DOHH2 (cell line): ENCODE measurements at regions not wholly inside any gene's neighbourhood (a gene's known extent, or its start where the extent isn't known, plus 50 kb on each side); places are given as distances from the start of the nearest gene placed in this dataset.

Experiments
- CTCF ChIP-seq: fragments of 200-600 bp; sonication (generic); IDR thresholded peaks from one replicate; pipeline ENCODE4 v1.5.1; 2014; ENCODE audit warnings: antibody characterized with exemption, mild to moderate bottlenecking, low read depth, low read length; ENCODE audit not compliant: poor library complexity, severe bottlenecking
- EZH2phosphoT487 ChIP-seq: fragments of 200-600 bp; sonication (generic); IDR thresholded peaks from 2 replicates; pipeline ENCODE4 v1.6.1; 2017; ENCODE audit warnings: borderline replicate concordance, mild to moderate bottlenecking, antibody characterized with exemption, low read length, moderate library complexity, mixed read lengths

- no peak for TF ChIP-seq EZH2phosphoT487
- no peak for TF ChIP-seq CTCF
Measured at GRCh38 chr22:22362936-22363335, 118.3 kb downstream of the VPREB1 start.
